GM12864 (cell line): ENCODE measurements at regions not wholly inside any gene's neighbourhood (a gene's known extent, or its start where the extent isn't known, plus 50 kb on each side); places are given as distances from the start of the nearest gene placed in this dataset.
"Not testable (repeated sequence)": the region's sequence is repeated elsewhere in the genome, so short reads cannot be mapped to it uniquely, and the experiment has no call there.

Experiments
- DNase-seq: peaks from one replicate; pipeline ENCODE4 v3.0.0-alpha.2; 2011; ENCODE audit warnings: low read depth
- H3K4me3 ChIP-seq: 2 replicates; pipeline ENCODE4 v1.5.1; 2011; ENCODE audit warnings: mild to moderate bottlenecking, low read depth, low read length, control low read depth
- TF ChIP-seq, protein P1 (sequence below): IDR thresholded peaks from 2 replicates; pipeline ENCODE4 v1.5.1; 2011; ENCODE audit warnings: low read depth, mild to moderate bottlenecking, moderate library complexity, low read length, control low read depth, inconsistent platforms; ENCODE audit errors: missing control alignments

DNA sequence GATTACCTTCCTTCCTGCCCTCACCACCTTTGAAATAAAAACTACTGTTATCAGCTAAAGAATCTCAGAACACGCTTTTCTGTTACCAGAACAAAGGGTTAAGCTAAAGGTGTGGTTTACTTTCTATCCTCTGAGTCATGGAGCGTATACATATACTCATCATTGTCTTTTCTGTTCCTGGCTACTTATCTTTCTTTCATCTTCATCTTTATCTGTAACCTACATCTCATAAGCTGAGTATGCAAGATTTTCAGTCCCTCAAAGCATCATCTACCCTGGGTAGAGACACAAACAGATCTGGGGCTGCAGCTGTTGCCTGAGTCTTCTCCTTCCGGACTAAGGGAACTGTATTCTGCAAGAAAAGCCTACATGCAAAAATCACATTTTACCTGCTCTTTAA is 75.6 kb downstream of the LMO4 start:
- DNase-seq, result no peak
- no peak overlapping the region for H3K4me3 ChIP-seq
- TF ChIP-seq, protein P1, sequence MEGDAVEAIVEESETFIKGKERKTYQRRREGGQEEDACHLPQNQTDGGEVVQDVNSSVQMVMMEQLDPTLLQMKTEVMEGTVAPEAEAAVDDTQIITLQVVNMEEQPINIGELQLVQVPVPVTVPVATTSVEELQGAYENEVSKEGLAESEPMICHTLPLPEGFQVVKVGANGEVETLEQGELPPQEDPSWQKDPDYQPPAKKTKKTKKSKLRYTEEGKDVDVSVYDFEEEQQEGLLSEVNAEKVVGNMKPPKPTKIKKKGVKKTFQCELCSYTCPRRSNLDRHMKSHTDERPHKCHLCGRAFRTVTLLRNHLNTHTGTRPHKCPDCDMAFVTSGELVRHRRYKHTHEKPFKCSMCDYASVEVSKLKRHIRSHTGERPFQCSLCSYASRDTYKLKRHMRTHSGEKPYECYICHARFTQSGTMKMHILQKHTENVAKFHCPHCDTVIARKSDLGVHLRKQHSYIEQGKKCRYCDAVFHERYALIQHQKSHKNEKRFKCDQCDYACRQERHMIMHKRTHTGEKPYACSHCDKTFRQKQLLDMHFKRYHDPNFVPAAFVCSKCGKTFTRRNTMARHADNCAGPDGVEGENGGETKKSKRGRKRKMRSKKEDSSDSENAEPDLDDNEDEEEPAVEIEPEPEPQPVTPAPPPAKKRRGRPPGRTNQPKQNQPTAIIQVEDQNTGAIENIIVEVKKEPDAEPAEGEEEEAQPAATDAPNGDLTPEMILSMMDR, result no peak

- no peak for DNase-seq
- no peak overlapping the region for H3K4me3 ChIP-seq
- TF ChIP-seq, protein P1, result no peak
These were observed 80.1 kb downstream of the LMO4 start for GRCh38 chr1:87408665-87409248.

DNA sequence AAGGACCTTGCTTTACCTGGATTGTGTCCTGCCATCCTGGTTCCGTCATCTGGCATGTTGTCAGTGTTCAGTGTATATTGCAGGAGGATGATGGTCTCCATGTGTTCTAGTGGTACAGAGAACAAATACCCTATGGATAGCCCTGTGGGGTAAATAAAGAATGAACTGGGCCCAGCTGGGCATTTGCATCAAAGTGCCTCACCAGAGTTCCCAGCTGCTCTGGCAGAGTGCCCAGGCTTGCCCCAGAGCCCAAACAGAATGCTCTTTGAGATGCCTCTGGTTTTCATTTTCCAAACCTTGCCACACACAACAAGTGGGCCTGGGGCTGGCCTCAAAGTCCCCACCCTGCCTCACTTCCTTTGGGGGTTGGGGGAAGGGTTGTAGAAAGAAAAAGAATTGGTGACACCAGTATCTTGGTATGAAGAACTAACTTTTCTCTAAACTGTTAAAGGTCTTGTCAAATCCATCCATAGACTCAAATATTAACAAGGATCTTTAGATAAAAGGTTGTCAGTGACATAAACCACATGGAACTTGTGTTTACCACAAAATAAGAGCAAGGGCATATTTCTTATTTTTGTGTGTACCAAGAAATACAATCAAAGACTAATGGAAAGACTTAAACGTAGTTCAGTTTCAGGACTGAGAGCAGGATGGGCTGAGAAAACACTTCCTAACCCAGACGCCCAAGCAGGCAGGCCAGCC is 82.2 kb downstream of the LMO4 start:
- no peak overlapping the region for H3K4me3 ChIP-seq
- no peak for DNase-seq
- TF ChIP-seq, protein P1, result no peak

GRCh38 chr1:87413846-87414245 is 85.2 kb downstream of the LMO4 start:
- not testable (repeated sequence) for DNase-seq, H3K4me3 ChIP-seq

DNA sequence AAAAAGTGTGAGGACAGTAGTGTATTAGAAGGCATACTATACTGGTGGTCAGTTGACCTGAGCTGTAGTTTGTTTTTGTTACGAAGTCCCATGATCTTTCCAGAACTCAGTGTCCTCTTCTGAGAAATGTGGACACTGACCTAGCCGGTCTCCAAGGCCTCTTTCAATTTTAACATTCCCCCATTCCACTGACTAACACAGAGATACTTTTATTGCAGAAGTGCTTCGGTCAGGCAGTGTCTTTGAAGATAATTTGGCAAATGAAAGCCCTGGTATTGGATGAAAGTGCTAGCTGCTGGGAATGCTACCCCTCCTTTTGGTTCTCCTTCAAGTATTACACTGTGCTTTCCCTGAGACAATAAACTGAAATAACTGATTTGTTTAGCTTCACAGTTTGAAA is 89.4 kb downstream of the LMO4 start:
- DNase-seq, result no peak
- no peak overlapping the region for H3K4me3 ChIP-seq
- TF ChIP-seq, protein P1, result no peak

GRCh38 chr1:87421809-87422208 is 93.1 kb downstream of the LMO4 start:
- no peak for DNase-seq
- no peak overlapping the region for H3K4me3 ChIP-seq
- TF ChIP-seq, protein P1, result no peak

DNA sequence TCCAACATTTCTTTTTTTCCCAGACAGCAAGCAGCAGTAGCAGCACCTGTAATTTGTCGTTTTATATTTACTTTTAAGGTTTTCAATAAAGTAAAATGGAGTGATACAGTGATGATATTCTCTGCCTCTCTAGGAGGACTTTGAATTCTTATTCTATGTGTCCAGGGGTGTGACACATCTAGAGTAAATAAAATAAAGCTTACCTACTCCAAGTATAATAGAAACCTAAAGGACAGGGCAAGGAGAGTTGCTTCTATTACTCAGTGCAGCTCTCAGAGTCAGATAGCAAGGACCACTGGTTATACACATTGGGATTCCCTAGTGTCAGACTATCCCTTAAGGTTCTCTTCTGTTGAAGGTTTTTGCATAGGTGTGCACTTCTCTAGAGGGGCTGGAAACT is 95.9 kb downstream of the LMO4 start:
- TF ChIP-seq, protein P1, result no peak
- DNase-seq, result no peak
- no peak overlapping the region for H3K4me3 ChIP-seq
